HFFc6 (cell line): ENCODE measurements at regions not wholly inside any gene's neighbourhood (a gene's known extent, or its start where the extent isn't known, plus 50 kb on each side); places are given as distances from the start of the nearest gene placed in this dataset.

Source experiments
- DNase-seq: peaks from one replicate; pipeline ENCODE4 v3.0.0-alpha.2; 2018
- H3K27ac Mint-ChIP-seq: 2 replicates; pipeline ENCODE4 v1.8.0; 2020; ENCODE audit warnings: mild to moderate bottlenecking, mixed read lengths
- H3K27me3 Mint-ChIP-seq: 2 replicates; pipeline ENCODE4 v1.8.0; 2021; ENCODE audit warnings: mild to moderate bottlenecking, moderate library complexity, mixed read lengths; ENCODE audit not compliant: insufficient read depth
- H3K36me3 Mint-ChIP-seq: 2 replicates; pipeline ENCODE4 v1.8.0; 2021; ENCODE audit warnings: low read depth, mixed read lengths
- H3K4me1 Mint-ChIP-seq: 2 replicates; pipeline ENCODE4 v1.8.0; 2020; ENCODE audit warnings: low read depth, mixed read lengths
- H3K4me3 Mint-ChIP-seq: 2 replicates; pipeline ENCODE4 v1.8.0; 2020; ENCODE audit warnings: mild to moderate bottlenecking, moderate library complexity, mixed read lengths
- H3K9me3 Mint-ChIP-seq: 2 replicates; pipeline ENCODE4 v1.8.0; 2020; ENCODE audit warnings: mild to moderate bottlenecking, mixed read lengths
- CTCF ChIP-seq: fragments of 200-600 bp; sonication (generic); IDR thresholded peaks from 2 replicates; pipeline ENCODE4 v1.5.0; 2021; ENCODE audit warnings: antibody characterized with exemption, mild to moderate bottlenecking

- H3K27me3 Mint-ChIP-seq: peaks cover 2% of the 10 kb centered on the region; the same call in 1 of the 2 replicates
- H3K36me3 Mint-ChIP-seq: no peaks in the 10 kb centered on the region
Measured at GRCh38 chr10:62732841-62733653, 71.5 kb upstream of the ADO start.

GRCh38 chr10:62733654-62734293, 70.7 kb upstream of the ADO start:
- no peak for TF ChIP-seq CTCF
- H3K9me3 Mint-ChIP-seq: no peaks in the 10 kb centered on the region
- H3K27ac Mint-ChIP-seq: no peak overlapping the region
- DNase-seq: no peak
- no peaks in the 10 kb centered on the region for H3K36me3 Mint-ChIP-seq
- H3K4me1 Mint-ChIP-seq: peaks cover 19% of the 10 kb centered on the region
- no peak overlapping the region for H3K4me3 Mint-ChIP-seq
- peaks cover 2% of the 10 kb centered on the region; the same call in 1 of the 2 replicates for H3K27me3 Mint-ChIP-seq

More at GRCh38 chr10:62732841-62733653, 71.5 kb upstream of the ADO start:
- H3K9me3 Mint-ChIP-seq: no peaks in the 10 kb centered on the region
- H3K4me1 Mint-ChIP-seq: peaks cover 17% of the 10 kb centered on the region
- TF ChIP-seq CTCF: no peak
- DNase-seq: peak; percentile 73
- H3K4me3 Mint-ChIP-seq: no peak overlapping the region
- peak overlapping the region; percentile 7; the same call in 1 of the 2 replicates for H3K27ac Mint-ChIP-seq

- Mint-ChIP-seq H3K4me3 (no peak overlapping the region), H3K36me3 (no peaks in the 10 kb centered on the region), H3K4me1 (peaks cover 30% of the 10 kb centered on the region), H3K27me3 (no peaks in the 10 kb centered on the region; the same call in 1 of the 2 replicates), H3K27ac (no peak overlapping the region), H3K9me3 (no peaks in the 10 kb centered on the region)
- TF ChIP-seq CTCF: no peak
- no peak for DNase-seq
Measured at GRCh38 chr10:62734781-62735463, 69.6 kb upstream of the ADO start.

GRCh38 chr10:62735464-62736167, 68.9 kb upstream of the ADO start:
- Mint-ChIP-seq H3K27ac (no peak overlapping the region), H3K4me3 (no peak overlapping the region), H3K4me1 (peaks cover 36% of the 10 kb centered on the region), H3K9me3 (no peaks in the 10 kb centered on the region), H3K27me3 (no peaks in the 10 kb centered on the region), H3K36me3 (no peaks in the 10 kb centered on the region)
- DNase-seq: peak; percentile 40
- no peak for TF ChIP-seq CTCF

- Mint-ChIP-seq H3K27ac (no peak overlapping the region), H3K9me3 (no peaks in the 10 kb centered on the region), H3K4me3 (no peak overlapping the region), H3K36me3 (no peaks in the 10 kb centered on the region), H3K4me1 (peaks cover 41% of the 10 kb centered on the region), H3K27me3 (no peaks in the 10 kb centered on the region)
- no peak for TF ChIP-seq CTCF
- DNase-seq: no peak
Measured at GRCh38 chr10:62736168-62736546, 68.4 kb upstream of the ADO start.
